Stromal cell of bone marrow (primary cell): ENCODE measurements at regions not wholly inside any gene's neighbourhood (a gene's known extent, or its start where the extent isn't known, plus 50 kb on each side); places are given as distances from the start of the nearest gene placed in this dataset.

Source experiments
- DNase-seq: peaks from one replicate; pipeline ENCODE4 v3.0.0-alpha.2; 2012; ENCODE audit warnings: low read depth

GRCh38 chr11:70824605-70825245 lies 426.4 kb downstream of the CTTN start:
- no peak for DNase-seq

GRCh38 chr11:70825893-70826540 lies 426.4 kb downstream of the SHANK2 start:
- no peak for DNase-seq

GRCh38 chr11:70826541-70827335 lies 425.6 kb downstream of the SHANK2 start:
- DNase-seq = no peak

- no peak for DNase-seq
These were observed 423.7 kb downstream of the SHANK2 start for GRCh38 chr11:70828593-70829082.

GRCh38 chr11:70829134-70829885 lies 423.1 kb downstream of the SHANK2 start:
- no peak for DNase-seq

- DNase-seq = no peak
These were observed 422.5 kb downstream of the SHANK2 start for GRCh38 chr11:70829886-70830272.

- no peak for DNase-seq
These were observed 419.4 kb downstream of the SHANK2 start for GRCh38 chr11:70833011-70833410.

GRCh38 chr11:70833554-70833953 lies 418.8 kb downstream of the SHANK2 start:
- DNase-seq = no peak

- DNase-seq = no peak
These were observed 418.0 kb downstream of the SHANK2 start for GRCh38 chr11:70834277-70834940.

GRCh38 chr11:70834984-70835560 lies 417.3 kb downstream of the SHANK2 start:
- no peak for DNase-seq

GRCh38 chr11:70836071-70836470 lies 416.3 kb downstream of the SHANK2 start:
- DNase-seq = no peak

GRCh38 chr11:70838198-70838597 lies 414.2 kb downstream of the SHANK2 start:
- no peak for DNase-seq

- no peak for DNase-seq
These were observed 412.5 kb downstream of the SHANK2 start for GRCh38 chr11:70839851-70840250.

GRCh38 chr11:70841264-70841663 lies 411.1 kb downstream of the SHANK2 start:
- DNase-seq = no peak

GRCh38 chr11:70842256-70842655 lies 410.1 kb downstream of the SHANK2 start:
- DNase-seq = no peak

- DNase-seq = no peak
These were observed 409.7 kb downstream of the SHANK2 start for GRCh38 chr11:70842701-70843100.

- DNase-seq = no peak
These were observed 408.5 kb downstream of the SHANK2 start for GRCh38 chr11:70843906-70844305.

GRCh38 chr11:70844387-70844786 lies 408.0 kb downstream of the SHANK2 start:
- DNase-seq = no peak

- no peak for DNase-seq
These were observed 406.8 kb downstream of the SHANK2 start for GRCh38 chr11:70845591-70846041.

GRCh38 chr11:70846781-70847655 lies 405.4 kb downstream of the SHANK2 start:
- DNase-seq = no peak
